ENCODE measurements at regions not wholly inside any gene's neighbourhood (a gene's known extent, or its start where the extent isn't known, plus 50 kb on each side); places are given as distances from the start of the nearest gene placed in this dataset.

GRCh38 chr1:105664495-105664894 lies 1392.0 kb upstream of the PRMT6 start:
- DNase-seq: no peak

GRCh38 chr1:105678334-105678733 lies 1378.1 kb upstream of the PRMT6 start:
- DNase-seq: no peak

GRCh38 chr1:105684714-105685113 lies 1371.8 kb upstream of the PRMT6 start:
- DNase-seq: no peak

GRCh38 chr1:105686026-105686425 lies 1370.4 kb upstream of the PRMT6 start:
- DNase-seq: no peak

GRCh38 chr1:105686874-105687690 lies 1369.4 kb upstream of the PRMT6 start:
- DNase-seq: no peak

GRCh38 chr1:105700723-105701122 lies 1355.8 kb upstream of the PRMT6 start:
- no peak for DNase-seq

DNA sequence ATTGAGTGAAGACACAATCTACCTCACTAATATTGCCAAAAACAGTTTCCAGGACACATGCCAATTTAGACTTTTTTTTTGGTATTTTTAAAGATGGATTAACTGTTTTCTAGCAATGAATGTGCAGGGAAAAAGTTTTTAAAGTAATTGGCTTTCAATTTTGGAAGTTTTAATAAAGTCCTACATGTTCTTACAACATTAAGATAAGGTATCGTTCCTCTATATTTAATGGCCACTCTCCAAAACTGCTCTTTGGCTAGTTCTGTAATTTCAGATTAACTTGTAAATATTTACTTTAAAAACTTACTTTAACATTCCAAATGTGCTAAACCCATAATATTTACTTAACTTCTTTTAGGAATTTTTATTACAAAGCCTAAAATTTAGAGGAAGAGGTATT lies 1332.2 kb upstream of the PRMT6 start:
- no peak for DNase-seq

DNA sequence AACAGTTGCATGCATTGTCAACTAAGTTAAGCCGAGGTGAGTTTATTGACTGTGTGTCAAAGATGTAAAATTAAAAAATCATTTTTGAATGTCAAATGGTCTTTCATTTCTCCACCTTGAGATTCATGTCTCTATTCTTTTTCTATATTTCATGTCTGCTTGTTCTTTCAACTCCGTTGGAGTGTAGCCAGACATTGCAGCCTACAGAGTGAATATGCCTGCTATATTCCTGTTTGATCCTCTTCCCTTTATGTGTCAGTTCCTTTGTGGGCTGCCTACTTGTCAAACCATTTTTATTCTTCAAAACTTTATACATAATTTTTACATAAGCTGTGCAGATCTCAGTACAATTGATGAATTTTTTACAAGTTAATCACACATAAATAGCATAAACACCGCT lies 1325.8 kb upstream of the PRMT6 start:
- DNase-seq: no peak

DNA sequence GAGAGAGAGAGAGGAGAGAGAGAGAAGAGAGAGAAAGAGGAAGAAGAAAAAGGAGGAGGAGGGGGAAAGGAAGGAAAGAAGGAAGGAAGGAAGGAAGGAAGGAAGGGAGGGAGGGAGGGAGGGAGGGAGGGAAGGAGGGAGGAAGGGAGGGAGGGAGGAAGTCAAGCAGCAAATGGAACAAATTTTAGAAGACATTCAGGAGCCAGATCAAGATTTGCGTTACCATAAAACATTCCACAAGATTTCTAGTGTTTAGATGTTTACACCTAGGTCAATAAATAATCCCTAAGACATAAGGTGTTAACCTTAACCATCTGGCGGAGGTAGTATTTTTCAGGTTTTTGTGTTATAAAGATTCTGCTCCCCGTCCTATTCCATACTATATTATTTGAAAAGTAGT lies 1320.1 kb upstream of the PRMT6 start:
- DNase-seq: no peak

DNA sequence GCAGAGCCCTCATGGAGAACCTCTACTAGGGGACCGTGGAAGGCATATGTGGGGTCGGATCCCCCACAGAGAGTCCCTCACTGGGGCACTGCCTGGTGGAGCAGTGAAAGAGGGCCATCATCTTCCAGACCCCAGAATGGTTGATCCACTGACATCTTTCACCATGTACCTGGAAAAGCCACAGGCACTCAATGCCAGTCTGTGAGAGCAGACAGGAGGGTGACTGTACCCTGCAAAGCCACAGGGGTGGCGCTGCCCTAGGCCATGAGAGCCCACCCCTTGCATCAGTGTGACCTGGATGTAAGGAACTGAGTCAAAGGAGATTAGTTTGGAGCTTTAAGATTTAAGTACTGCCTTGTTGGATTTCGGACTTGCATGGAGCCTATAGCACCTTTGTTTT lies 1276.7 kb upstream of the PRMT6 start:
- no peak for DNase-seq

DNA sequence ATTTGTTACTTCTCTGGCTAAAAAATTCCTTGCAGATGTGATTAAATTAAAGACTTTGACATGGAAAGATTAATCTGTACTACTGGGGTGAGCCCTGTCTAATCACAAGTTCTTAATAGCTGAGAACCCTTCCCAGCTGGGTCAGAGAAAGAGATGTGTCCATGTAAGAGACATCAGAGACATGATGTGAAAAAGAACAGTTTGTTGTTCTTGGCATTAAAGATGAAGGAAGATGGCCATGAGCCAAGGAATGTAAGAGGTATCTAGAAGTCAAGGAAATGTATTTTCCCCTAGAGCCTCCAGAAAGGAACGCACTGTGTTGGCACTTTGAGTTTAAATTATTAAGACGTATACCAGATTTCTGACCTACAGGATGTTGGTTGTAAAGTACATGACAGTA lies 1271.5 kb upstream of the PRMT6 start:
- no peak for DNase-seq

DNA sequence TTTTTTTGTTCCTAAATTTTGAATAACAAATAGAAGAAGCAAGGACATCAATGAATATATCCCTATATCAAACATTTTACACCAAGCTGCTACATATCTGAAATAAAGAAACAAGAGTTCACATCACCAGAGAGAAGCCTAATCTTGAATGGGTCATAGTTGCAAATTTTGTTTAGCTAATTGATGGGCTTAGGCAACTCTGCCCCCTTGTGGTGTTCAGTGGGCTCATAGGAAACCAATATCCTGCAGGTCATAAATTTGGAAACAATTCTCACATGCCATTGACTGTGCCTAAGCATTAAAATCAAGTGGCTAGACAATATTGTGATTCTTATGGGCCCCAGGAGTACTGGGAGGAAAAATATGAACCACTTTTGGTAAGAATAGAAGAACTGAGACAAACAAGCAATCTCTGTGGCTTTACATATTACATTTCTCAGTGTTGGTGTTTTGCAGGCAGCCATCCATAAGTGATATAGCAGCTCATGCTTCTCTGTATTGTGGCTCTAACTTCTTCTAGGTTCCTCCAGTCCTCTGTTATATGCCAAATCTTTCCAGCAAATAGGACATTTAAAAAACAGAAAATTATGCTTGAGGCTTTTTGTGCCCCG lies 1262.8 kb upstream of the PRMT6 start:
- peak; percentile 42 for DNase-seq

DNA sequence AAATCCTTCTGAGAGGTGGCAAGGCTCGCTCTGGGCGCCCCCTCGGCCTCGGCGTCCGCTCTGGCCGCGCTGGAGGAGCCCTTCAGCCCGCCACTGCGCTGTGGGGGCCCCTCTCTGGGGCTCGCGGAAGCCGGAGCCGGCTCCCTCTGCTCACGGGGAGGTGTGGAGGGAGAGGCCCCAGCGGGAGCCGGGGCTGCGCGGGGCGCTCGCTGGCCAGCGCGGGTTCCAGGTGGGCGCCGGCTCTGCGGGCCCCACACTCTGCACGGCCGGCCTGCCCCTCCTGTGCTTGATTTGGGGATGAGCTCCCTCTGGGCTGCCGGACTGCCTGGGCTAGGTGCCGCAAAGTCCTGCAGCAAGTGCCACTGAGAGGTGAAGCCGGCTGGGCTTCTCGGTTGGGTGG lies 1260.7 kb upstream of the PRMT6 start:
- DNase-seq: no peak

DNA sequence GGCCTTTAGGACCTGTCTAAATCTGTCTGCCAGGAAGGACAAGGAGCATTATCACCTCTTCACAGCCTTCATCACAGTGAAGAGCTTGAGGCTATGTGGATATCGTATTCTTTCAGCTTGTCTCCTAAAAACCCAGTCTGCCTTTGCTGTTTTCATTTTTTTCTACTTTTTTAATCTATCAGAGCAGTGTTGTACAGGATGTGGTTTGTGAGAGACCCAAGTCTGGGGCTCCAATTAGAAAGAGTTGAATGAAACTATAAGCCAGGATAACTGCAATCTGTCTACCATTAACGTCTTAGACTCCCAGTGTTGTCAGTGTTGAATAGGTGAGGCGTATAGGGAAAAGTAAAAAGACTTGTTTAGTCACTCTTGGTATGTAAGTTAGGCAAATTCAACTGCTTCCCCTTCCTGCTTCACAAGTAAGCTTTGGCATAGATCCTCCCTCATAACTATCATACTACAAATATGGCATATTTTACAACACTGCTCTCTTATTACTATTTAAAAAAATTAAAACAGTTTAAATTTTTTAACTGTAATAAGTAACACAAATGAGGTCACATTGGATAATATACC lies 1225.8 kb upstream of the PRMT6 start:
- DNase-seq: no peak

DNA sequence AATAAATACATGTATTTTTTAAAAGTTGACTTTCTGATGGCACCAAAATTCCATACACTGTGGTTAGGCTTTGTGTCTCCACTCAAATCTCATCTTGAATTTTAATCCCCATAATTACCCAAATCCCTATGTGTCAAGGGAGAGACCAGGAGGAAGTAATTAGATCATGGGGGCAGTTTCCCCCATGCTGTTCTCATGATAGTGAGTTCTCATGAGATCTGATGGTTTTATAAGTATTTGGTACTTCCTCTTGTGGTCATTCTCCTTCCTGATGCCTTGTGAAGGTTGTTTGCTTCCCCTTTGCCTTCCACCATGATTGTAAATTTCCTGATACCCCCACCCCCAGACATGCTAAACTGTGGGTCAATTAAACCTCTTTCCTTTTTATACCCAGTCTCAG lies 1218.4 kb upstream of the PRMT6 start:
- DNase-seq: no peak

GRCh38 chr1:105865546-105865945 lies 1190.9 kb upstream of the PRMT6 start:
- no peak for DNase-seq

DNA sequence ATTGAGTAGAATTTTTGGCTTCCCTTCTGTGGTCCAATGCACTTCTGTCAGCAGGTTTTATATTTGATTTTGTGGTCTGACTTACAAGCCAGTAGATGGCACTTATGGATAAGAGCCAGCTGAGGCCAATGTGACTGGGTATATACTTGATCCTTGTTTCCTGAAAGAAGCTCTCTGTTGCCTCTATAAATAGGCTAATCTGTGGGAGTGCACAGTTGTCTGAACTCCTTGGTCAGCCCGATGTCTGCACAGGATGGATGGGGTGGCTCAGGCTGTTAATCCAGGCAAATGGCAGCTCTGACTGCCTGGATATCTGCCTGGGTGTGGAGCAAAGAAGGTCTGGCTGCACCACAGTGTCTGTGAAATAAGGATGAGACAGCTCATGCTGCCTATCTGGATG lies 1183.7 kb upstream of the PRMT6 start:
- DNase-seq: peak; percentile 57

DNA sequence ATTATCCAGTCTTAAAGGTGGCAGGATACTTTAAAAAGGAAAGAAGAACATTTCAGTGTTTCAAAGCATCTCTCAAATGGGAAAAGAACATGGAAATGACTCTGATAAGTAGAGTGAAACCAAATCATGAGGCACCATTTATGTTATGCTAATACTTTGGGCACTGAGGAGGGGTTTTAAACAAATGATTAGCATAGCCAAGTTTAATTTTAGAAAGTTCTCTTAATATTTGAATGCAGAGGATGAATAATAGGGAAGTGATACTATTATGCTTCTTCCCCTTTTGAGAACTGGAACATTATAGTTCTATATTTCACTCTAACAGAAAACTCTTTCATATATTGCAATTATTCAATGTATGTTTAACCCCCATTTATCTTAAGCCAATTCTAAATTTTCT lies 1181.9 kb upstream of the PRMT6 start:
- no peak for DNase-seq

DNA sequence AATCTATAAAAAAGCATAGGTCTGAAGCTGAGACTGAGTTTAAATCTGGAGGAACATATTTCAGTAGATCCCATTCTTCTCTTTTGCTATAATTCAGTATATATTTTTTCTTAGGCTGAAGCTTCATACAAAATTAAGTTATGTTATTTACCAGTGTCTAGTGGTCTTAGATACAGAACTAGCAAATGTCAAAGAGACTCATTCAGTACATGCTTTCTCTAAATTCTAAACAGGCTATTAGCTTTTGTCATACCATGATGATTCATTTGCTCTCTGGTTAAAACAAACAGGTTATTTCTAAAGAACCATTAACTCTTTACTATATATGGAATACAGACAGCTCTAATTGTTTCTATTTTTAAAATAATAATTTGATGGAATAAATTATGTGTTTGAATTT lies 1170.2 kb upstream of the PRMT6 start:
- no peak for DNase-seq

GRCh38 chr1:105891308-105891707 lies 1165.2 kb upstream of the PRMT6 start:
- no peak for DNase-seq

DNA sequence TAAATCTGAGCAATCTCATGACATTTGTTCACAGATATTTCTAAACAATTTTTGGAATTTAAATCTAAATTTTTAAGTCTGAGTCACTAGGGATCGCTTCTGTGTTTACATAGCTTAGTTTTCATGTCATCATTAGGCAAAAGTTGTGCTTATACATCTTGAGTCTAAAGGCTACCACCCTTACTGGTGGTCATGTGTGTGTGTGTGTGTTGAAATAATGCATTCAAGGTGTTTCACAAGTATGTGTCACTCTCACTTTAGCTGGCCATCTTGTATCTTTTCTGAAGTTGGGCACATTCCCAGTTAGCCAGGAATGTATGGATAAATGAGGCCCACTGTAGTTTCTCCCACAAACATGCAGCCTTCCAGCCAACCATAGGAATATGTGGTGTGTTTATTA lies 1162.5 kb upstream of the PRMT6 start:
- no peak for DNase-seq

DNA sequence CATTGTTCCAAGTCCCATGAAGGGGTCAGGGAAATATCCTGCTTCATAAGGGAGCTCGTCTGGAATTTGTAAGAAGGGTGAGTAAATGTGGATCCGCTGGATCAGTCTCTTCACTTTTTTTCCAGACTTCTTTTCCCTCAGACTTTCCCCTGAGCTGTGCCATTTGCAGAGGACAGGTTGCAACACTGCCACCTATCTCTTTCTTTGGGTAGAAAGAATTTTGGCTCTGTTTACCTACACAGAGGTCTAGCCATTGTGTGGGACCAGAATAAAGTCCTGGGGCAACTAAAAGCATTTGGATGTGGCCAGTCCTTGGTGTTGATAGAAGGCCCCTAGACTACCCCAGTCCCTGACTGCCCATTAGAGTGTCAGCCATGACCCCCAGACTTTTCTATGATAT lies 1146.7 kb upstream of the PRMT6 start:
- no peak for DNase-seq

DNA sequence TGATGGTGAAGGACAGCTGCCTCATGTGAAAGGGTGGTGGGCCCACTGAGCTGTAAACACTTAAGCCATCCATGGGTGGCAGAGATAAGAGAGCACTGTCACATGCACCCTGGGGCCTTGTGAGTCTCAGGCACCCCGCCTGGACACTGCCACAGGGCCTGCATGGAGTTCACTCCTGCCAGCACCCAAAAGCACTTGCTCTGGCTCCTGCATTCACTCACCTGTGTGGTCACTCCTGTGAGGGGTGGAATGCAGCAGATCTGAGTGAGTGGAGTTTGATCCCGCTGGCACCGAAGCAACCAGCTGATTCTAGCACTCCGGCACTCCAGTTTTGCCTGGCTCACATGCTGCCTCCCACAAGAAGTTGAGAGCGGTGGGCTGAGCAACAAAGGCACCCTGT lies 1142.1 kb upstream of the PRMT6 start:
- DNase-seq: no peak

DNA sequence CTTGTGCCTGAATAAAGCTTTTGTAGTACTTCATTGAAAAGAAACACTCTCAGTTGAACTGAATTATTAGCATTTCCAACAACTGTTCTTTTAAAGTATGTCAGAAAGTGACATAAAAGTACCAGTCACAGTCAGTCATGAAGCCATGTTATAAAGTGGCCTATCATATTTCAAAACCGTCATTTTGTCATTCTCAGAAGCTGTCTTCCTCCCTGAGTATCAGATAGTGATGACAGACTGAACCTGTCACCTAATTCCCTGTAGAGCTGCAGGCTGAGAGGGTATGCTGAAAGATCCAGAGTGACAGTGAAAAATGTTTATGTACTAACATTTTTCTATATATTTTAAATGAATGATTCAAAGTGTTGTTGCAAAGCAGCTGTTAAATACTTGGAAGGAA lies 1121.7 kb upstream of the PRMT6 start:
- DNase-seq: no peak

- DNase-seq: no peak
Observed at GRCh38 chr1:105964879-105965278, 1091.6 kb upstream of the PRMT6 start.

Data from NCI-H2029 (cell line).